Naive thymus-derived CD8-positive, alpha-beta T cell (primary cell): ENCODE measurements at regions not wholly inside any gene's neighbourhood (a gene's known extent, or its start where the extent isn't known, plus 50 kb on each side); places are given as distances from the start of the nearest gene placed in this dataset.

Source experiments
- ATAC-seq, 2 donors: fragments of 150-1000 bp; cut with Tn5 transposase in 1 of 2; sonication (Bioruptor Pico), chemical (Tn5 transposase) in 1 of 2; 1 replicate in 1 of 2; 2 replicates in 1 of 2; pipeline ENCODE4 v1.10.0; 2021; ENCODE audit warnings: mild to moderate bottlenecking in 2 of 2, moderate library complexity in 2 of 2
- POLR2A ChIA-PET: fragments of 350-600 bp; sonication (Branson Sonifier 250); formaldehyde crosslinking; loops from one replicate; lab custom pipeline; 2021; ENCODE audit warnings: antibody characterized with exemption; lab: Charles Lee
- DNase-seq, 10 donors: peaks; one replicate each; pipeline versions ENCODE4 v3.0.0 to v3.0.0-alpha.2; 2020 to 2022
- H3K27ac Mint-ChIP-seq, 10 donors: one replicate each; pipeline ENCODE4 v1.8.0; 2020 to 2022; ENCODE audit warnings: mild to moderate bottlenecking in 10 of 10, mixed read lengths in 10 of 10, moderate library complexity in 4 of 10, inconsistent platforms in 1 of 10
- H3K27me3 Mint-ChIP-seq, 5 donors: one replicate each; pipeline ENCODE4 v1.8.0; 2021 to 2022; ENCODE audit warnings: mixed read lengths in 5 of 5
- H3K36me3 Mint-ChIP-seq, 3 donors: one replicate each; pipeline ENCODE4 v1.8.0; 2020 to 2022; ENCODE audit warnings: mixed read lengths in 3 of 3, mild to moderate bottlenecking in 2 of 3, inconsistent platforms in 1 of 3
- H3K4me1 Mint-ChIP-seq, 4 donors: one replicate each; pipeline ENCODE4 v1.8.0; 2021 to 2022; ENCODE audit warnings: mixed read lengths in 4 of 4
- H3K4me3 Mint-ChIP-seq, 10 donors: one replicate each; pipeline ENCODE4 v1.8.0; 2020 to 2022; ENCODE audit warnings: mild to moderate bottlenecking in 10 of 10, mixed read lengths in 10 of 10, moderate library complexity in 6 of 10, inconsistent platforms in 1 of 10
- H3K9me3 Mint-ChIP-seq, 9 donors: one replicate each; pipeline ENCODE4 v1.8.0; 2020 to 2022; ENCODE audit warnings: mixed read lengths in 9 of 9, mild to moderate bottlenecking in 3 of 9, inconsistent platforms in 1 of 9, moderate library complexity in 1 of 9

- POLR2A ChIA-PET = no interaction called here
- peaks cover 10 to 42% (median 35%) of the 10 kb centered on the region in 5 donors for H3K27me3 Mint-ChIP-seq
Measured at GRCh38 chr11:123260511-123261211, 65.6 kb upstream of the CLMP start.

GRCh38 chr11:123258877-123259276 is 63.8 kb upstream of the CLMP start:
- peaks cover 8 to 32% (median 24%) of the 10 kb centered on the region in 5 donors for H3K27me3 Mint-ChIP-seq
- peaks cover 0 to 30% (median 5%) of the 10 kb centered on the region in 9 donors for H3K9me3 Mint-ChIP-seq
- peaks cover 2 to 9% (median 5%) of the 10 kb centered on the region in 4 donors for H3K4me1 Mint-ChIP-seq

More at GRCh38 chr11:123260511-123261211, 65.6 kb upstream of the CLMP start:
- Mint-ChIP-seq H3K36me3 (peaks cover 0 to 8% (median 6%) of the 10 kb centered on the region in 3 donors), H3K9me3 (peaks cover 0 to 30% (median 5%) of the 10 kb centered on the region in 9 donors), H3K4me3 (no peak overlapping the region), H3K27ac (no peak overlapping the region), H3K4me1 (peaks cover 2 to 14% (median 7%) of the 10 kb centered on the region in 4 donors)
- no peak for ATAC-seq
- no peak for DNase-seq

GRCh38 chr11:123257370-123257769 is 62.3 kb upstream of the CLMP start:
- DNase-seq (no peak), ATAC-seq (no peak)
- H3K36me3 Mint-ChIP-seq = peaks cover 0 to 8% (median 6%) of the 10 kb centered on the region in 3 donors
- POLR2A ChIA-PET = no interaction called here
- no peak overlapping the region for H3K27ac Mint-ChIP-seq
- H3K9me3 Mint-ChIP-seq = peaks cover 0 to 30% (median 5%) of the 10 kb centered on the region in 9 donors
- no peak overlapping the region for H3K4me3 Mint-ChIP-seq
- H3K4me1 Mint-ChIP-seq = peaks cover 2 to 9% (median 4%) of the 10 kb centered on the region in 4 donors
- peaks cover 2 to 20% (median 9%) of the 10 kb centered on the region in 5 donors for H3K27me3 Mint-ChIP-seq

More at GRCh38 chr11:123258877-123259276, 63.8 kb upstream of the CLMP start:
- DNase-seq (no peak), ATAC-seq (no peak)
- no peak overlapping the region for H3K4me3 Mint-ChIP-seq
- H3K36me3 Mint-ChIP-seq = peaks cover 0 to 8% (median 6%) of the 10 kb centered on the region in 3 donors
- H3K27ac Mint-ChIP-seq = no peak overlapping the region
- POLR2A ChIA-PET = no interaction called here

GRCh38 chr11:123255909-123256308 is 60.9 kb upstream of the CLMP start:
- no peak for ATAC-seq
- Mint-ChIP-seq H3K27ac (no peak overlapping the region), H3K4me3 (no peak overlapping the region), H3K4me1 (no peaks in the 10 kb centered on the region), H3K9me3 (peaks cover 0 to 30% (median 5%) of the 10 kb centered on the region in 9 donors), H3K36me3 (peaks cover 0 to 8% (median 6%) of the 10 kb centered on the region in 3 donors), H3K27me3 (peaks cover 0 to 13% (median 2%) of the 10 kb centered on the region in 5 donors)
- POLR2A ChIA-PET = no interaction called here
- DNase-seq = no peak

- DNase-seq (no peak), ATAC-seq (no peak)
- Mint-ChIP-seq H3K9me3 (peaks cover 0 to 25% (median 2%) of the 10 kb centered on the region in 9 donors), H3K4me3 (no peak overlapping the region), H3K27me3 (peaks cover 0 to 20% (median 5%) of the 10 kb centered on the region in 5 donors), H3K36me3 (peaks cover 0 to 8% (median 6%) of the 10 kb centered on the region in 3 donors), H3K27ac (no peak overlapping the region), H3K4me1 (no peaks in the 10 kb centered on the region)
- POLR2A ChIA-PET = no interaction called here
Measured at GRCh38 chr11:123254357-123254756, 59.3 kb upstream of the CLMP start.

- Mint-ChIP-seq H3K9me3 (peaks cover 0 to 21% (median 0%) of the 10 kb centered on the region in 9 donors), H3K36me3 (peaks cover 0 to 8% (median 6%) of the 10 kb centered on the region in 3 donors), H3K27me3 (peaks cover 0 to 22% (median 8%) of the 10 kb centered on the region in 5 donors), H3K27ac (no peak overlapping the region), H3K4me3 (no peak overlapping the region), H3K4me1 (no peaks in the 10 kb centered on the region)
- POLR2A ChIA-PET = no interaction called here
- DNase-seq (no peak), ATAC-seq (no peak)
Measured at GRCh38 chr11:123253911-123254310, 58.9 kb upstream of the CLMP start.

GRCh38 chr11:123253223-123253622 is 58.2 kb upstream of the CLMP start:
- no peak overlapping the region for H3K4me3 Mint-ChIP-seq
- ATAC-seq (no peak), DNase-seq (no peak)
- H3K27ac Mint-ChIP-seq = no peak overlapping the region
- no peaks in the 10 kb centered on the region for H3K4me1 Mint-ChIP-seq
- H3K27me3 Mint-ChIP-seq = peaks cover 5 to 25% (median 14%) of the 10 kb centered on the region in 5 donors
- H3K36me3 Mint-ChIP-seq = peaks cover 0 to 8% (median 2%) of the 10 kb centered on the region in 3 donors
- peaks cover 0 to 14% (median 0%) of the 10 kb centered on the region in 9 donors for H3K9me3 Mint-ChIP-seq
- POLR2A ChIA-PET = no interaction called here

GRCh38 chr11:123251657-123252344 is 56.8 kb upstream of the CLMP start:
- peaks cover 0 to 5% (median 0%) of the 10 kb centered on the region in 9 donors for H3K9me3 Mint-ChIP-seq
- no peak overlapping the region for H3K4me3 Mint-ChIP-seq
- peaks cover 1 to 6% (median 5%) of the 10 kb centered on the region in 4 donors for H3K4me1 Mint-ChIP-seq
- no peak overlapping the region for H3K27ac Mint-ChIP-seq
- H3K27me3 Mint-ChIP-seq = peaks cover 8 to 31% (median 16%) of the 10 kb centered on the region in 5 donors
- no peaks in the 10 kb centered on the region for H3K36me3 Mint-ChIP-seq
- ATAC-seq = no peak
- DNase-seq = no peak
- POLR2A ChIA-PET = no interaction called here

- peak overlapping the region in 1 of 10 donors; percentile 54 for H3K27ac Mint-ChIP-seq
Measured at GRCh38 chr11:123250892-123251656, 56.0 kb upstream of the CLMP start.

GRCh38 chr11:123249354-123249753 is 54.3 kb upstream of the CLMP start:
- no peaks in the 10 kb centered on the region for H3K9me3 Mint-ChIP-seq
- no peak for DNase-seq
- H3K27ac Mint-ChIP-seq = no peak overlapping the region
- no peaks in the 10 kb centered on the region for H3K36me3 Mint-ChIP-seq
- POLR2A ChIA-PET = no interaction called here
- peaks cover 1 to 6% (median 5%) of the 10 kb centered on the region in 4 donors for H3K4me1 Mint-ChIP-seq
- no peak overlapping the region for H3K4me3 Mint-ChIP-seq
- peaks cover 7 to 31% (median 13%) of the 10 kb centered on the region in 5 donors for H3K27me3 Mint-ChIP-seq
- ATAC-seq = no peak

More at GRCh38 chr11:123250892-123251656, 56.0 kb upstream of the CLMP start:
- no peaks in the 10 kb centered on the region for H3K36me3 Mint-ChIP-seq
- H3K4me3 Mint-ChIP-seq = no peak overlapping the region
- H3K4me1 Mint-ChIP-seq = peaks cover 1 to 6% (median 5%) of the 10 kb centered on the region in 4 donors
- POLR2A ChIA-PET = no interaction called here
- DNase-seq = no peak
- H3K27me3 Mint-ChIP-seq = peaks cover 8 to 31% (median 15%) of the 10 kb centered on the region in 5 donors
- ATAC-seq = no peak
- H3K9me3 Mint-ChIP-seq = peaks cover 0 to 1% (median 0%) of the 10 kb centered on the region in 9 donors

GRCh38 chr11:123247813-123248379 is 52.8 kb upstream of the CLMP start:
- H3K4me3 Mint-ChIP-seq = no peak overlapping the region
- no peak overlapping the region for H3K27ac Mint-ChIP-seq
- peaks cover 7 to 31% (median 13%) of the 10 kb centered on the region in 5 donors for H3K27me3 Mint-ChIP-seq

GRCh38 chr11:123247496-123247799 is 52.4 kb upstream of the CLMP start:
- DNase-seq (no peak), ATAC-seq (no peak)
- H3K27me3 Mint-ChIP-seq = peaks cover 7 to 31% (median 13%) of the 10 kb centered on the region in 5 donors
- H3K4me1 Mint-ChIP-seq = peaks cover 1 to 6% (median 5%) of the 10 kb centered on the region in 4 donors
- H3K4me3 Mint-ChIP-seq = peak overlapping the region in 1 of 10 donors; percentile 20
- H3K27ac Mint-ChIP-seq = no peak overlapping the region
- H3K36me3 Mint-ChIP-seq = no peaks in the 10 kb centered on the region
- H3K9me3 Mint-ChIP-seq = no peaks in the 10 kb centered on the region
- POLR2A ChIA-PET = interaction anchor here (1.5 kb wide), 1 partner anchor 186 kb away, joined by 12 read pairs; the partner anchor contains the start of gene HSPA8

More at GRCh38 chr11:123247813-123248379, 52.8 kb upstream of the CLMP start:
- Mint-ChIP-seq H3K36me3 (no peaks in the 10 kb centered on the region), H3K9me3 (no peaks in the 10 kb centered on the region), H3K4me1 (peaks cover 1 to 6% (median 5%) of the 10 kb centered on the region in 4 donors)
- DNase-seq (no peak), ATAC-seq (no peak)
- POLR2A ChIA-PET = no interaction called here
